SK-N-SH treated with all-trans-retinoic acid at 6 μM for 48 hours (cell line): ENCODE measurements at regions not wholly inside any gene's neighbourhood (a gene's known extent, or its start where the extent isn't known, plus 50 kb on each side); places are given as distances from the start of the nearest gene placed in this dataset.

Experiments used
- ATAC-seq: fragments of 200-7000 bp; cut with Tn5 transposase; 3 replicates; pipeline ENCODE4 v1.9.1; 2020; ENCODE audit warnings: mild to moderate bottlenecking, moderate library complexity
- ARNTL ChIP-seq: fragments of 450-650 bp; formaldehyde crosslinking; IDR thresholded peaks from 2 replicates; pipeline ENCODE4 v1.5.0; 2020; ENCODE audit warnings: low read depth, mild to moderate bottlenecking, moderate library complexity, borderline replicate concordance
- BACH2 ChIP-seq: fragments of 250-450 bp; sonication (Bioruptor Pico); IDR thresholded peaks from 2 replicates; pipeline ENCODE4 v1.9.0; 2021; ENCODE audit warnings: mild to moderate bottlenecking, borderline replicate concordance
- CREB5 ChIP-seq: fragments of 250-450 bp; sonication (Bioruptor Pico); IDR thresholded peaks from 2 replicates; pipeline ENCODE4 v1.5.1; 2020; ENCODE audit warnings: low read depth, mild to moderate bottlenecking, moderate library complexity
- CSDC2 ChIP-seq: fragments of 250-450 bp; sonication (Bioruptor Pico); IDR thresholded peaks from 2 replicates; pipeline ENCODE4 v1.5.0; 2020; ENCODE audit warnings: mild to moderate bottlenecking, moderate library complexity
- CSRNP3 ChIP-seq: fragments of 250-450 bp; sonication (Bioruptor Pico); IDR thresholded peaks from 2 replicates; pipeline ENCODE4 v1.5.1; 2021; ENCODE audit warnings: mild to moderate bottlenecking, moderate library complexity
- ESRRG ChIP-seq: fragments of 250-450 bp; sonication (Bioruptor Pico); IDR thresholded peaks from 2 replicates; pipeline ENCODE4 v1.6.1; 2021; ENCODE audit warnings: mild to moderate bottlenecking
- GLIS3 ChIP-seq: fragments of 250-450 bp; sonication (Bioruptor Pico); IDR thresholded peaks from 2 replicates; pipeline ENCODE4 v1.5.0; 2020; ENCODE audit warnings: mild to moderate bottlenecking, moderate library complexity
- ISL1 ChIP-seq: fragments of 250-450 bp; sonication (Bioruptor Pico); IDR thresholded peaks from 2 replicates; pipeline ENCODE4 v2.1.2; 2022; ENCODE audit warnings: mild to moderate bottlenecking, moderate library complexity
- OSR1 ChIP-seq: fragments of 250-450 bp; sonication (Bioruptor Pico); IDR thresholded peaks from 2 replicates; pipeline ENCODE4 v1.8.0; 2022; ENCODE audit warnings: moderate library complexity, mild to moderate bottlenecking, inconsistent platforms
- PATZ1 ChIP-seq: fragments of 250-450 bp; sonication (Bioruptor Pico); IDR thresholded peaks from 2 replicates; pipeline ENCODE4 v1.8.0; 2020; ENCODE audit warnings: mild to moderate bottlenecking, moderate library complexity, borderline replicate concordance
- POU6F1 ChIP-seq: fragments of 250-450 bp; sonication (Bioruptor Pico); IDR thresholded peaks from 2 replicates; pipeline ENCODE4 v1.8.0; 2021; ENCODE audit warnings: low read depth, mild to moderate bottlenecking, moderate library complexity, borderline replicate concordance
- PPARA ChIP-seq: fragments of 250-450 bp; sonication (Bioruptor Pico); IDR thresholded peaks from 2 replicates; pipeline ENCODE4 v1.5.0; 2020; ENCODE audit warnings: mild to moderate bottlenecking, borderline replicate concordance
- RARB ChIP-seq: fragments of 250-450 bp; sonication (Bioruptor Pico); IDR thresholded peaks from 2 replicates; pipeline ENCODE4 v1.8.0; 2021; ENCODE audit warnings: mild to moderate bottlenecking, moderate library complexity
- SNAI2 ChIP-seq: fragments of 250-450 bp; sonication (Bioruptor Pico); IDR thresholded peaks from 2 replicates; pipeline ENCODE4 v1.5.0; 2020; ENCODE audit warnings: mild to moderate bottlenecking, moderate library complexity
- TCF4 ChIP-seq: fragments of 250-450 bp; sonication (Bioruptor Pico); IDR thresholded peaks from 2 replicates; pipeline ENCODE4 v1.8.0; 2021; ENCODE audit warnings: mild to moderate bottlenecking, moderate library complexity, borderline replicate concordance
- TOX ChIP-seq: fragments of 250-450 bp; sonication (Bioruptor Pico); IDR thresholded peaks from 2 replicates; pipeline ENCODE4 v1.8.0; 2021; ENCODE audit warnings: mild to moderate bottlenecking, moderate library complexity, borderline replicate concordance
- TSHZ2 ChIP-seq: fragments of 250-450 bp; sonication (Bioruptor Pico); IDR thresholded peaks from 2 replicates; pipeline ENCODE4 v1.5.0; 2020; ENCODE audit warnings: mild to moderate bottlenecking, moderate library complexity
- ZC3H10 ChIP-seq: fragments of 250-450 bp; sonication (Bioruptor Pico); IDR thresholded peaks from 2 replicates; pipeline ENCODE4 v1.5.1; 2021; ENCODE audit warnings: mild to moderate bottlenecking, moderate library complexity
- ZFP3 ChIP-seq: fragments of 250-450 bp; sonication (Bioruptor Pico); IDR thresholded peaks from 2 replicates; pipeline ENCODE4 v1.5.0; 2020; ENCODE audit warnings: mild to moderate bottlenecking, moderate library complexity
- ZFP30 ChIP-seq: fragments of 450-650 bp; formaldehyde crosslinking; IDR thresholded peaks from 2 replicates; pipeline ENCODE4 v1.5.0; 2022; ENCODE audit warnings: mild to moderate bottlenecking, moderate library complexity
- ZNF565 ChIP-seq: fragments of 450-650 bp; formaldehyde crosslinking; conservative IDR thresholded peaks from 2 replicates; pipeline ENCODE4 v1.5.0; 2020; ENCODE audit warnings: low read depth, mild to moderate bottlenecking, moderate library complexity
- ZNF70 ChIP-seq: fragments of 450-650 bp; formaldehyde crosslinking; IDR thresholded peaks from 2 replicates; pipeline ENCODE4 v1.5.0; 2020; ENCODE audit warnings: mild to moderate bottlenecking, moderate library complexity
- ZNF8 ChIP-seq: fragments of 450-650 bp; formaldehyde crosslinking; IDR thresholded peaks from 2 replicates; pipeline ENCODE4 v1.5.0; 2020; ENCODE audit warnings: mild to moderate bottlenecking, moderate library complexity

GRCh38 chrX:94743478-94743877 lies 1069.5 kb downstream of the FAM133A start:
- no peak for TF ChIP-seq ZNF8 (CRISPR knock-in tag)
- no peak for TF ChIP-seq POU6F1 (CRISPR knock-in tag)
- TF ChIP-seq ESRRG, result no peak
- no peak for TF ChIP-seq RARB (CRISPR knock-in tag)
- no peak for ATAC-seq

GRCh38 chrX:94744786-94745185 lies 1070.8 kb downstream of the FAM133A start:
- no peak for ATAC-seq
- no peak for TF ChIP-seq PPARA (CRISPR knock-in tag)
- no peak for TF ChIP-seq ESRRG
- no peak for TF ChIP-seq TSHZ2 (CRISPR knock-in tag)
- TF ChIP-seq ZNF8 (CRISPR knock-in tag), result no peak
- TF ChIP-seq ISL1 (CRISPR knock-in tag), result no peak
- TF ChIP-seq GLIS3 (CRISPR knock-in tag), result no peak
- TF ChIP-seq BACH2 (CRISPR knock-in tag), result no peak
- no peak for TF ChIP-seq CREB5 (CRISPR knock-in tag)
- no peak for TF ChIP-seq RARB (CRISPR knock-in tag)
- TF ChIP-seq ZFP30 (CRISPR knock-in tag), result no peak
- TF ChIP-seq ARNTL (CRISPR knock-in tag), result no peak
- no peak for TF ChIP-seq ZNF565
- no peak for TF ChIP-seq OSR1
- TF ChIP-seq CSRNP3, result no peak
- no peak for TF ChIP-seq PATZ1 (CRISPR knock-in tag)
- no peak for TF ChIP-seq ZC3H10 (CRISPR knock-in tag)

- ATAC-seq, result no peak
- no peak for TF ChIP-seq ZNF70 (CRISPR knock-in tag)
- no peak for TF ChIP-seq ZFP3 (CRISPR knock-in tag)
- TF ChIP-seq TOX (CRISPR knock-in tag), result no peak
- TF ChIP-seq GLIS3 (CRISPR knock-in tag), result no peak
- no peak for TF ChIP-seq SNAI2
- TF ChIP-seq PPARA (CRISPR knock-in tag), result no peak
- no peak for TF ChIP-seq TCF4
- no peak for TF ChIP-seq ESRRG
- no peak for TF ChIP-seq CSDC2
- TF ChIP-seq TSHZ2 (CRISPR knock-in tag), result no peak
- TF ChIP-seq, all 23 proteins: peak for 0
These were observed 1077.6 kb downstream of the FAM133A start for GRCh38 chrX:94751611-94752010.
